ENCODE measurements at regions not wholly inside any gene's neighbourhood (a gene's known extent, or its start where the extent isn't known, plus 50 kb on each side); places are given as distances from the start of the nearest gene placed in this dataset.

- DNase-seq (no peak), ATAC-seq (ENCODE audit: low FRiP score in 2 of 2) (no peak)
- no peak overlapping the region for H3K4me3 ChIP-seq
- no peaks in the 10 kb centered on the region for H3K4me1 ChIP-seq
- no peaks in the 10 kb centered on the region for H3K27me3 ChIP-seq
- H3K27ac ChIP-seq: no peak overlapping the region
- 69 to 77% methylated on average over 8 of the region's 8 CpGs for WGBS, 2 donors
- H3K9me3 ChIP-seq: no peaks in the 10 kb centered on the region
- H3K36me3 ChIP-seq: no peaks in the 10 kb centered on the region
- TF ChIP-seq EP300 (IDR thresholded peaks at IDR 0.05) (no peak), POLR2A (IDR thresholded peaks at IDR 0.05) (no peak), POLR2AphosphoS5 (IDR thresholded peaks at IDR 0.05) (no peak)
- TF ChIP-seq, protein P1, sequence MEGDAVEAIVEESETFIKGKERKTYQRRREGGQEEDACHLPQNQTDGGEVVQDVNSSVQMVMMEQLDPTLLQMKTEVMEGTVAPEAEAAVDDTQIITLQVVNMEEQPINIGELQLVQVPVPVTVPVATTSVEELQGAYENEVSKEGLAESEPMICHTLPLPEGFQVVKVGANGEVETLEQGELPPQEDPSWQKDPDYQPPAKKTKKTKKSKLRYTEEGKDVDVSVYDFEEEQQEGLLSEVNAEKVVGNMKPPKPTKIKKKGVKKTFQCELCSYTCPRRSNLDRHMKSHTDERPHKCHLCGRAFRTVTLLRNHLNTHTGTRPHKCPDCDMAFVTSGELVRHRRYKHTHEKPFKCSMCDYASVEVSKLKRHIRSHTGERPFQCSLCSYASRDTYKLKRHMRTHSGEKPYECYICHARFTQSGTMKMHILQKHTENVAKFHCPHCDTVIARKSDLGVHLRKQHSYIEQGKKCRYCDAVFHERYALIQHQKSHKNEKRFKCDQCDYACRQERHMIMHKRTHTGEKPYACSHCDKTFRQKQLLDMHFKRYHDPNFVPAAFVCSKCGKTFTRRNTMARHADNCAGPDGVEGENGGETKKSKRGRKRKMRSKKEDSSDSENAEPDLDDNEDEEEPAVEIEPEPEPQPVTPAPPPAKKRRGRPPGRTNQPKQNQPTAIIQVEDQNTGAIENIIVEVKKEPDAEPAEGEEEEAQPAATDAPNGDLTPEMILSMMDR (IDR thresholded peaks at IDR 0.05): no peak
These were observed 331.2 kb downstream of the MAF start for GRCh38 chr16:79269211-79269863.

- H3K4me3 ChIP-seq: no peak overlapping the region
- no peaks in the 10 kb centered on the region for H3K27me3 ChIP-seq
- no peak for TF ChIP-seq POLR2A (IDR thresholded peaks at IDR 0.05)
- TF ChIP-seq POLR2AphosphoS5 (IDR thresholded peaks at IDR 0.05): no peak
- TF ChIP-seq, protein P1 (IDR thresholded peaks at IDR 0.05): no peak
- TF ChIP-seq EP300 (IDR thresholded peaks at IDR 0.05): no peak
- WGBS, 2 donors: 92 to 93% methylated on average over 6 of the region's 6 CpGs
- ATAC-seq (ENCODE audit: low FRiP score in 2 of 2) (no peak), DNase-seq (peak in 1 of 2 donors; percentile 45)
- H3K36me3 ChIP-seq: no peaks in the 10 kb centered on the region
- no peaks in the 10 kb centered on the region for H3K9me3 ChIP-seq
- no peak overlapping the region for H3K27ac ChIP-seq
- no peaks in the 10 kb centered on the region for H3K4me1 ChIP-seq
These were observed 332.8 kb downstream of the MAF start for GRCh38 chr16:79267781-79268180.

DNA sequence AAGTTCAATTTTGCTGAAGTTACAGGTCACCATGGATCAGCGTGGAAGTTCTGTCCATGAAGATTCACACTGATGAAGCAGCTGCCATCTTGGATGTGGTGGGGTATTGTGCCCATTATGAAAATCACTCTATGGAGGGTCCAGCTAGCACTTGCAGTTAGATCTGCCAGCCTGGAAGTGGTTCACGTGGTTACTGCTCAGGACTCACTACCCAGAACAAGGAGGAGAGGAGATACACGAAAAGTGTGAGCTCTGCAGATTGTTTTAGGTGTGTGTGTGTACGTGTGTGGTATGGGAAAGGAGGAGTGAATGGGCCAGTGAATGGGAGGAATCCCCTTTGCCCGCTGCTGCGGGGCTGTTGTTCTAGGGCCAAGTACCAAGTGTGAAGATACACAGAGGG lies 333.4 kb downstream of the MAF start:
- ATAC-seq (ENCODE audit: low FRiP score in 2 of 2): no peak
- DNase-seq: no peak
- H3K9me3 ChIP-seq: no peaks in the 10 kb centered on the region
- H3K4me3 ChIP-seq: no peak overlapping the region
- H3K36me3 ChIP-seq: no peaks in the 10 kb centered on the region
- TF ChIP-seq, protein P1 (IDR thresholded peaks at IDR 0.05): no peak
- TF ChIP-seq POLR2A (IDR thresholded peaks at IDR 0.05): no peak
- TF ChIP-seq EP300 (IDR thresholded peaks at IDR 0.05): no peak
- TF ChIP-seq POLR2AphosphoS5 (IDR thresholded peaks at IDR 0.05): no peak
- H3K27ac ChIP-seq: no peak overlapping the region
- H3K27me3 ChIP-seq: no peaks in the 10 kb centered on the region
- WGBS, 2 donors: 94 to 97% methylated on average over 6 of the region's 6 CpGs
- H3K4me1 ChIP-seq: no peaks in the 10 kb centered on the region

GRCh38 chr16:79265701-79266100 lies 334.8 kb downstream of the MAF start:
- TF ChIP-seq, protein P1 (IDR thresholded peaks at IDR 0.05): no peak
- no peak for TF ChIP-seq EP300 (IDR thresholded peaks at IDR 0.05)
- TF ChIP-seq POLR2A (IDR thresholded peaks at IDR 0.05): no peak
- no peak for TF ChIP-seq POLR2AphosphoS5 (IDR thresholded peaks at IDR 0.05)
- ATAC-seq (ENCODE audit: low FRiP score in 2 of 2) (no peak), DNase-seq (no peak)
- no peaks in the 10 kb centered on the region for H3K9me3 ChIP-seq
- H3K36me3 ChIP-seq: no peaks in the 10 kb centered on the region
- no peaks in the 10 kb centered on the region for H3K27me3 ChIP-seq
- no peak overlapping the region for H3K4me3 ChIP-seq
- H3K4me1 ChIP-seq: no peaks in the 10 kb centered on the region
- no peak overlapping the region for H3K27ac ChIP-seq
- WGBS, 2 donors: 81 to 82% methylated on average over 4 of the region's 4 CpGs

- DNase-seq: no peak
- no peaks in the 10 kb centered on the region for H3K4me1 ChIP-seq
- H3K27me3 ChIP-seq: no peaks in the 10 kb centered on the region
- no peaks in the 10 kb centered on the region for H3K36me3 ChIP-seq
- 79 to 86% methylated on average over 5 of the region's 5 CpGs for WGBS, 2 donors
- no peak for ATAC-seq (ENCODE audit: low FRiP score in 2 of 2)
- no peak overlapping the region for H3K4me3 ChIP-seq
- no peak overlapping the region for H3K27ac ChIP-seq
- H3K9me3 ChIP-seq: no peaks in the 10 kb centered on the region
- TF ChIP-seq, protein P1 (IDR thresholded peaks at IDR 0.05): no peak
- no peak for TF ChIP-seq EP300 (IDR thresholded peaks at IDR 0.05)
- no peak for TF ChIP-seq POLR2AphosphoS5 (IDR thresholded peaks at IDR 0.05)
- TF ChIP-seq POLR2A (IDR thresholded peaks at IDR 0.05): no peak
These were observed 335.3 kb downstream of the MAF start for GRCh38 chr16:79265196-79265595.

All from upper lobe of left lung (tissue), 6 donors.